MM.1S (cell line): ENCODE measurements at regions not wholly inside any gene's neighbourhood (a gene's known extent, or its start where the extent isn't known, plus 50 kb on each side); places are given as distances from the start of the nearest gene placed in this dataset.

ENCODE experiments used
- CTCF ChIP-seq: fragments of 300-600 bp; sonication (generic); IDR thresholded peaks from 2 replicates; pipeline ENCODE4 v1.5.1; 2016; ENCODE audit warnings: antibody characterized with exemption, low read length, mixed read lengths
- EZH2 ChIP-seq: fragments of 300-600 bp; sonication (generic); optimal IDR thresholded peaks from 2 replicates; pipeline ENCODE3; 2017; ENCODE audit warnings: low read depth, mild to moderate bottlenecking, antibody characterized with exemption, low read length, mixed read lengths
- EZH2phosphoT487 ChIP-seq: fragments of 300-600 bp; sonication (generic); IDR thresholded peaks from 2 replicates; pipeline ENCODE4 v1.6.1; 2018; ENCODE audit warnings: antibody characterized with exemption, low read length

GRCh38 chr13:47539317-47539716 lies 461.8 kb downstream of the SUCLA2 start:
- TF ChIP-seq CTCF (no peak), EZH2phosphoT487 (no peak), EZH2 (no peak)
